Stomach (tissue), 4 donors: ENCODE measurements at regions not wholly inside any gene's neighbourhood (a gene's known extent, or its start where the extent isn't known, plus 50 kb on each side); places are given as distances from the start of the nearest gene placed in this dataset.

Source experiments
- CTCF ChIP-seq, 7 experiments: fragments of 450-650 bp in 4 of 7; fragments of 200-600 bp in 3 of 7; sonication (generic) in 3 of 7; IDR thresholded peaks; one replicate each; pipeline ENCODE4 v1.5.1; 2016 to 2019; ENCODE audit warnings: antibody characterized with exemption in 7 of 7, control low read depth in 2 of 7, mild to moderate bottlenecking in 1 of 7
- EP300 ChIP-seq: sonication (generic); formaldehyde crosslinking; IDR thresholded peaks from one replicate; pipeline ENCODE4 v1.6.1; 2017; ENCODE audit warnings: antibody characterized with exemption
- POLR2A ChIP-seq, 4 donors: fragments of 450-650 bp; IDR thresholded peaks; one replicate each; pipeline ENCODE4 v1.6.1; 2016; ENCODE audit warnings: antibody characterized with exemption in 4 of 4, control low read depth in 2 of 4, mild to moderate bottlenecking in 1 of 4, moderate library complexity in 1 of 4
- POLR2AphosphoS5 ChIP-seq, 3 donors: sonication (generic); formaldehyde crosslinking; IDR thresholded peaks; one replicate each; pipeline ENCODE4 v1.6.1; 2016; ENCODE audit warnings: antibody characterized with exemption in 3 of 3

GRCh38 chr5:110031402-110032140 is 341.8 kb downstream of the MAN2A1 start:
- TF ChIP-seq CTCF (IDR thresholded peaks at IDR 0.05) (no peak), EP300 (no peak), POLR2A (IDR thresholded peaks at IDR 0.05) (no peak), POLR2AphosphoS5 (IDR thresholded peaks at IDR 0.05) (no peak)
